ENCODE measurements at regions not wholly inside any gene's neighbourhood (a gene's known extent, or its start where the extent isn't known, plus 50 kb on each side); places are given as distances from the start of the nearest gene placed in this dataset.

DNA sequence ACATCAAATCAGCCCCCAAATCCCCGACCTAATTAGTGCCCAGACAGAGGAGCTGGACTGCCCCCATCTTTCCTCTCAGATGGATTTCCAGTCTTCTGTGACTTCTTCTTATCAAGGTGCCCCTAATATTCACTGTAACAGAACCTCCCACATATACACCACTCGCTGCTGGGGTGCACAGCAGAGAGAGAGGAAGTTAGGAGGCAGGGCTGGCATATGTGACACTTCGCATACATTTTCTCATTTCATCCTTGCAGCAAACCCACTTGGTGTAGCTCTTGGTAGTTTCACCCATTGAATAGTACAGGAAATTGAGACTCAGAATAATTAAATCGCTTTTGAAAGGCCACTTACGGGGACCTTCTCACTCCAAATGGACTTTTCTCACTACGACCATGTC, 56.5 kb upstream of the CCND2 start:
- Histone ChIP-seq H4K20me1 (ENCODE audit: insufficient read depth, low read length) (no peaks in the 10 kb centered on the region), H3K4me1 (ENCODE audit: insufficient read depth, low read length) (no peaks in the 10 kb centered on the region), H3K4me3 (replicated peaks in 1 of 3; ENCODE audit: insufficient read depth in 1 of 3, low read depth in 2 of 3, low read length in 3 of 3) (no peak overlapping the region), H3K9ac (ENCODE audit: insufficient read depth, low read depth, low read length) (no peak overlapping the region), H3K4me2 (ENCODE audit: low read depth, low read length) (no peak overlapping the region), H3K79me2 (ENCODE audit: insufficient read depth, low read length) (no peaks in the 10 kb centered on the region), H2AFZ (ENCODE audit: low read length) (no peak overlapping the region), H3K36me3 (replicated peaks in 1 of 2; ENCODE audit: control insufficient read depth in 1 of 2, insufficient read depth in 2 of 2, low read length in 2 of 2) (no peaks in the 10 kb centered on the region), H3K9me3 (ENCODE audit: low read length) (no peaks in the 10 kb centered on the region), H3K27ac (ENCODE audit: extremely low read length, insufficient read depth, low read length) (no peak overlapping the region), H3K27me3 (ENCODE audit: control insufficient read depth in 1 of 2, insufficient read depth in 2 of 2, low read length in 2 of 2) (peaks cover 0 to 10% of the 10 kb centered on the region in 2 experiments; a peak in 2 of 5 replicates)
- ChIA-PET CTCF (ENCODE audit: low intra/inter-chr PET ratio, low total read pairs) (no interaction called here), POLR2A (no interaction called here)
- DNase-seq (ENCODE audit: low spot score): no peak
- in situ Hi-C loops (cut with HindIII; ENCODE audit: extremely low pct_ligation_motif_present, low pct_unique_long_range_greater_than_20kb) (no loop called here), intact Hi-C loops (cut with micrococcal nuclease; ENCODE audit: unreplicated experiment) (no loop called here)
- ATAC-seq: no peak
- no TSS peak for BruUV-seq (replicated peaks)
- 20% methylated on average over 6 of the region's 6 CpGs for WGBS (ENCODE audit: low lambda C conversion rate)
- no peak for FAIRE-seq
- TF ChIP-seq HNRNPK (IDR thresholded peaks at IDR 0.05; ENCODE audit: low read depth, low read length, poor library complexity, severe bottlenecking): no peak
- TF ChIP-seq ZNF205 (CRISPR knock-in tag; IDR thresholded peaks at IDR 0.05): no peak
- no peak for TF ChIP-seq JUNB (CRISPR knock-in tag; IDR thresholded peaks at IDR 0.05; ENCODE audit: borderline replicate concordance)
- no peak for TF ChIP-seq ZNF510 (CRISPR knock-in tag; IDR thresholded peaks at IDR 0.05; ENCODE audit: low read depth)
- TF ChIP-seq, protein P1, sequence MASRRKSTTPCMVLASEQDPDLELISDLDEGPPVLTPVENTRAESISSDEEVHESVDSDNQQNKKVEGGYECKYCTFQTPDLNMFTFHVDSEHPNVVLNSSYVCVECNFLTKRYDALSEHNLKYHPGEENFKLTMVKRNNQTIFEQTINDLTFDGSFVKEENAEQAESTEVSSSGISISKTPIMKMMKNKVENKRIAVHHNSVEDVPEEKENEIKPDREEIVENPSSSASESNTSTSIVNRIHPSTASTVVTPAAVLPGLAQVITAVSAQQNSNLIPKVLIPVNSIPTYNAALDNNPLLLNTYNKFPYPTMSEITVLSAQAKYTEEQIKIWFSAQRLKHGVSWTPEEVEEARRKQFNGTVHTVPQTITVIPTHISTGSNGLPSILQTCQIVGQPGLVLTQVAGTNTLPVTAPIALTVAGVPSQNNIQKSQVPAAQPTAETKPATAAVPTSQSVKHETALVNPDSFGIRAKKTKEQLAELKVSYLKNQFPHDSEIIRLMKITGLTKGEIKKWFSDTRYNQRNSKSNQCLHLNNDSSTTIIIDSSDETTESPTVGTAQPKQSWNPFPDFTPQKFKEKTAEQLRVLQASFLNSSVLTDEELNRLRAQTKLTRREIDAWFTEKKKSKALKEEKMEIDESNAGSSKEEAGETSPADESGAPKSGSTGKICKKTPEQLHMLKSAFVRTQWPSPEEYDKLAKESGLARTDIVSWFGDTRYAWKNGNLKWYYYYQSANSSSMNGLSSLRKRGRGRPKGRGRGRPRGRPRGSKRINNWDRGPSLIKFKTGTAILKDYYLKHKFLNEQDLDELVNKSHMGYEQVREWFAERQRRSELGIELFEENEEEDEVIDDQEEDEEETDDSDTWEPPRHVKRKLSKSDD (CRISPR knock-in tag; IDR thresholded peaks at IDR 0.05; ENCODE audit: low read depth): no peak
- no peak for TF ChIP-seq HOXA7 (CRISPR knock-in tag; IDR thresholded peaks at IDR 0.05)
